CD4-positive, alpha-beta T cell treated with Interferon alpha-2 for 1 hour (primary cell): ENCODE measurements at regions not wholly inside any gene's neighbourhood (a gene's known extent, or its start where the extent isn't known, plus 50 kb on each side); places are given as distances from the start of the nearest gene placed in this dataset.
"Not testable (repeated sequence)": the region's sequence is repeated elsewhere in the genome, so short reads cannot be mapped to it uniquely, and the experiment has no call there.

Source experiments
- DNase-seq, 2 donors: peaks; one replicate each; pipeline ENCODE4 v3.0.0-alpha.2; 2020 to 2022

DNA sequence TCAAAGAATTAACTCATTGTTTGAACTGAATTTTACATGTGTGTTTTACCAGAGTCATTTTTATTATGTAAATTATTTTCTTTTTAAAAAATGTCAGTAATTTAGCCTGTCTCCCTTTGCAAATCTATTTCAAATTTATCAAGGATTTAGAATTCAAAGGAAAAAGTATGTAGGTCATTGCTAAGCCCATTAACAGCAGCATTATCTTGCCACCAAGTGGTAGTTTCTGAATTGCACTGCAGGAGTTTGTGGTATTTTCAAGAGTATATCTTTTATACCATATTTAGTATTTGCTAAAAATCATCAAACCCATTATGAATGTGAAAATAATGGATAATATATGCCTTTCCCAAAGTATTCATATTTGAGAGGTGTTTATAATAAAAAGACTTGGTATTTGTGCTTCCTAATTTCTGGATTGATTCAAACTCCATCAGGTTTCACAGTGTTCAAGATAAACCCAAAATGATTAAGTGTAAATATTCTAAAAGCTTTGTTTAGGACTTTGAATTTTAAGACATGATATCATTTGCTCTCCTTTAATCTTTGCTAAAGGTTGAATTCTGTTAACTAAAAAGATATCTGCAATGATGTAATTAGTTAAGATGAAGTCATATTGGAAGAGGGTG, 711.4 kb downstream of the FSCB start:
- no peak for DNase-seq

DNA sequence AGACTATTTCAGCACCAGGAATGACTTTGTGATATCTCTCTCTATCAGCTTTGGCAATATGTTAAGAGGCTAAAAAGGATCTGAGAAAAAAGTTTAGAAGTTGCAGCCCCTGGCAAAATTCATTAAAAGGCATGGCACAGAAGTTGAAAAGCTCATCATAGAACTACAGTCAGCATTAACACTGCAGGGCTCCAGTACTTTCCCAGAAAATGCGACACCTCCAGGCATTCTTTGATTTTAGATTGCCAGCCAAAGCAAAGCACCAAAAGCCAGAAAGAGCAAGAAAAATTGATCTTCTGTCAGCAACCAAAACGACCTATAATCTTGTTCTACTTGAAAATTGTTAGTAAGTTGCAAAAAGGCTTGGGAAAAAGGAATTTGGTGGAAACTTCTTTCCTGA, 713.5 kb downstream of the FSCB start:
- no peak for DNase-seq

DNA sequence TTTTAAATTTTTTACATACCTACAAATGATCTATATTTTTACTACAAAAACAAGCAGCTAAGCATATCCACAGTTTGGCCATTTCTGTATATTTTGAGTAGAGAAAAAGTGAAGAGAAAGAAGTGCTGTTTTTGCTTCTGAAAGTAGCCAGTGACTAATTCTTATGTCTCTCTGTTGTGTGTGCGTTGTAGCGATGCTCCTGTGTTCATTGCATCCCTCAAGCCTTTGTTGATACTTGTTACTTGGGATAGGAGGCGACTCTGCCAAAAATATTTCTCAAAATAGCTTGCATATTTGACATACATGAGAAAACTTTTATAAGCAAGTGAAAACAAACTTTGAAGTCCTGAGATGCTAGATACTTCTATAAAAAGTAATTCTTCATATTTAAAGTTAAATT, 714.1 kb downstream of the FSCB start:
- no peak for DNase-seq

DNA sequence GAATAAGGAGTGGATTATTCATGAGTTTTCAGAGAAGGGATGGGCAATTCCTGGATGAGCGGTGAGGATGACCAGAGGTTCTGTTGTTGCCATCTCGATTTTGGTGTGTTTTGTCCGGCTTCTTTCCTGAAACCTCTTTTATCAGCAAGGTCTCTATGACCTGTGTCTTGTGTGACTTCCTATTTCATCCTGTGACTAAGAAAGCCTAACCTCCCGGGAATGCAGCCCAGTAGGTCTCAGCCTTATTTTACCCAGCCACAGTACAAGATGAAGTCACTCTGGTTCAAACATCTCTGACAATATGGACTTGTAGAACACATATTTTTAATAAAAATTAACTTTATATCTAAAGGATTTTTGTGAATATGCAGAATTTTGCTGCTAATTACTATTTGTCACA, 716.4 kb downstream of the FSCB start:
- no peak for DNase-seq

DNA sequence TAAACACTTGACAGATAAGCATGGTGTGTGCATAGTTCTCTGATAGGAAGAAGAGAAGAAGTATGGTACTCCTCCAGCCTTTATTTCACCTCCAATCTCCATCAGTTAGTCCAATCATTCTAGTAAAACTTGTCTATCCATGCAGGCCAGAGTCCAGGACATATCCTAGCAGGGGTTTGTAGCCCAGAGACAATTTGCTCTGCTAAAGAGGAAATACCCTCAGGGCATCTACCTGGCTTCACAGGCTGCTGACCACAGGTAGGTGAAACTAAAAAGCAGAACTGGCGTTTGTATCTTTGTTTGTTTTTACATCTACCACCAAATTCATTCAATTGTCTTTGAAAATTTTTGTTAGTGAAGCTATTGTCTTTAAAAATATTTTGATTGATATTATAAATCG, 717.6 kb downstream of the FSCB start:
- DNase-seq = no peak

DNA sequence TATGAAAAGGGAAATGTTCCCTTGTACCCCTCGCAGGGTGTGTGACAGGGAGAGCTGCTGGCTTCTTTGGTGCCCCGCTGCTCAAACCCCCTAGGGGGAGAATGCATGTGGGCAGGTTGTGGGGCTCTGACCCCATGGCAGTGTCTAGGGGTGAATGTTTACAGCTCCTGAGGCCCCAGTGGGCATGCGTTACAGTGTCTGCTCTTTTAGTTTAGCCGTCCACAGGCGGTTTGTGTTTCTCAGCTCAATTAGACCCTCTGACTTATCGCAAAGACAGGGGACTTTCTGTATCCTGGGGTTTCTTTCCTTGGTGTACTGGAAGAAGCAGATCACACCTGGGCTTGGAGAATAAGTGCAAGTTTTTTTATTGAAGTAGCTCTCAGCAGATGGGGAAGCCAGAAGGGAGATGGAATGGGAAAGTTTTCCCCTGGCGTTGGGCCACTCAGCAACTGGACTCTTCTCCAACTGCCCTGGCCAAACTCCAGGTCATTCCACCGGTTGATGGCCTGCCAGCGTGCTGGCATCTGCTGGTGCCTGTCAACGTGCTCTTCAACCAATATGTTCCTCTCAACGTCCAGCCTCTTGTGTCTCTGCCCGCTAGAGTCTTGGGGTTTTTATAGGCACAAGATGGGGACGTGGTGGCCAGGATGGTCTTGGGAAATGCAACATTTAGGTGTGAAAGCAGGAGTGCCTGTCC, 720.9 kb downstream of the FSCB start:
- no peak for DNase-seq

DNA sequence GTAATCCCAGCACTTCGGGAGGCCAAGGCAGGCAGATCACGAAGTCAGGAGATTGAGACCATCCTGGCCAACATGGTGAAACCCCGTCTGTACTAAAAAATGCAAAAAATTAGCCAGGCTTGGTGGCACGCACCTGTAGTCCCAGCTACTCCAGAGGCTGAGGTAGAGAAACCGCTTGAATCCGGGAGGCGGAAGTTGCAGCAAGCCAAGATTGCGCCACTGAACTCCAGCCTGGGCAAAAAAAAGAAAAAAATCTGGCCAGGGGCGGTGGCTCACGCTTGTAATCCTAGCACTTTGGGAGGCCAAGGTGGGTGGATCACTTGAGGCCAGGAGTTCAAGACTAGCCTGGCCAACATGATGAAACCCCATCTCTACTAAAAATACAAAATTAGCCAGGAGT, 722.7 kb downstream of the FSCB start:
- DNase-seq = not testable (repeated sequence)

DNA sequence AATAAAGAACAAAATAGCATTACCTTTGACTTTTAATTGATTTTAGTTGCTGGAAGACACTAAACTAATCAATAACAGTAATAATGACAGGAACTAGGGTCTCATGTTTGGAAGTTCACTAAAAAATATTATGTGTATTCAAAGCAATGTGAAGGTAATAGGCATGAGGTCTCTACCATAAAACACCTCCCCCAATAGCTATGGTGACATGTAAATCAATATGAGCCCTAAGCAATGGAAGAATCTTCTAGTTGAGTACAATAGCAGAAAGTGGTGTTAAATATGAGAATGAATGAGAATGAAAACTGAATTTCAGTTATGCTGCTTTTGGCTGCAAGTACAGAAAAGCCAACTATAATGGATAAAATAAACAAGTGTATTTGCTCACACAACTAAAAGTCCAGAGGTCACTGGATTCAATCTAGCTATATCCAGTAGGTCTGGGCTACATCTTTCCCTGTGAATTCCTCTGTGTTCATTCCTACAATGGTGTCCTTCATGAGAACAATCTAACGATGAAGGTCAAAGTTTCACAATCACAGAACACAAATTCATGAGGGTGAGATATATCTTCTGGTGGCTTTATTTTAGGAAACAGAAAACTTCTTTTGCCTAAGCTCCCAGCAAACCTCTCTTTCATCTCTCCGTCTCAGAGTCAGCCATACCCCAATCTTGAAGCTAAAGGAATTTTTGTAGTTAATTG, 728.0 kb downstream of the FSCB start:
- DNase-seq = no peak

DNA sequence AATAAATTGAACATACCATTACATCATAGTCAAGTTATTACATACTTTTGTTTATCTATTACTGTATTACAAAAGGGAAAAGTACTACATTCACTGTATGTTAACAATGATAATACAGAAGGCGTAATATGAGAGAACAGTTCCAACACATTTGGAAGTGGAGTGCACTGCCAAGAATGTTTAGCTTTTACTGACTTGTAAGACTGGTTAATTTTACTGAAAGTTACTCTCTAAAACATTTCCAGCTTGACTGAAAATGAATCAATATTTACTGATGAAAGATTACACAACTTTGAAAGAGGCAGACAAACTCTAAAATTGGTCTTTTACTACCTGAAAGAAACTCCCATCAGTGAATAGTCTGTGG, 728.5 kb downstream of the FSCB start:
- no peak for DNase-seq

DNA sequence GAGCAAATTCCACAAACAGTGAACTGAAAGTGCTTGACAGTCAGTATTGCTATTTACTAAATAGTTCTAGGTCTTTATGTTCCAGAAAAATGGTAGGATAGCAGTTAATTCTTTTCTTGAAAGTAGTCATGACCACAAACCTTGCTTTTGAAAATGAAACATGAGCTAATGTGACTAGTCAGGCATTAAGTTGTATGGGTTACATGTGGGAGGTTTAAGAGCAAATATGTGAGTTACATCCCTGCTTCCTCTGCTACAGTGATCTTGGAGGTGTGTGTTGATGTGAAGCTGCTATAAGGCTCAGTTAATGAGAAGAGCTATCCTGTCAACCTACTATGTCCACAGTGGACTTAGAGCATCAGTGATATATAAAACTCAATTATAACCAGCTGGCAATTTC, 741.6 kb downstream of the FSCB start:
- DNase-seq = no peak

DNA sequence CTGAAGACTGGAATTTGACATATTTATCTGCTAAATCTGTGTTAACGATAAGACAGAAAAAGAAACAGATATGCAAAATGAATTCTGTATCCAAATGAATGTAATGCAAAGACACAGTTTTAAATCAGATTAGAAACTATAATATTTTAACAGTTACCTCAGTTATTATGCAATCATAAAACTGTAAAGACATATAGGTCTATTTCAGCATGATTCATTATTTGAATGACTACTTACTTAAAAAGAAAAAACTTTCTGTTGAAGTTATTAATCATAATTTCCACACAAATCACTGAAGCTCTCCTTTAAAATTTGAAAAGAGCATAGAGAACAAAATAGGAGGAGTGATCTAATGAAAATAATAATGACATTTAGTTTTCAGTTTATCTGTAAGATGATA, 742.6 kb downstream of the FSCB start:
- no peak for DNase-seq

DNA sequence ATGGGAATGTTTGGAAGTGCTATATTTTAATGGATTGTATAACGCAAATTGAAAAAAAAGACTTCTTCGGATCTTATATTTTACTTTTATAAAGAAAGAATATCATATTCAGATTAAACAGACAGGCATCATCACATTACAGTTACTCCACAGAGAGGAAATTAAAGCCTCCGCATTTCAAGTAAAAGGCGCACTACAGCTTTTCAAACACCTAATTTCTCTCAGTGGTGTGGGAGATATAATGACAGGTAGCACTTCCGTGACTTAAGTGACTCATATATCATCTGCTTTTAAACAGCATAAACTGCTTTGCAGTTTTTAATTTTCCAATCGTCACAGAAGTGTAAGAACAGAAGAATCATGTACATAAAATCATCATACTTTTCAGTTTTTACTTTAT, 751.4 kb downstream of the FSCB start:
- DNase-seq = no peak

DNA sequence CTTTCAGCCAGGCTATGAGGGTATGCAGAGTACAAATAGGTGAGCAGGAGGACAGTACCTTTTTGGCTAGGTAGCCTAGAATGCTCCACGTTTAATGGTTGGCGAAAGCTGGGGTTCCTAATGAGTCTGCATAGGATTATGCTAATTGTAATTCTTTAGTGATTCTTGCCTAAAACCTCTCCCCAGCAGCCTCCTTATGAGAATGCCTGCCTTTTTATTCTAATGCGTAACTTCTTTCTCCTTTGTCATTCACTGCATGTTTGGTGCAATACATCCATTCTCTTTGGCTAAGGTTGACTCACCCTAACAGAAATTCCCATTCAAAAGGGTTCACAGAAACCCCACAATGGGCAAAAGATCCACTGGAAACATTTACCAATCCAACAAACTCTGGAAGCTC, 752.2 kb downstream of the FSCB start:
- DNase-seq = no peak

DNA sequence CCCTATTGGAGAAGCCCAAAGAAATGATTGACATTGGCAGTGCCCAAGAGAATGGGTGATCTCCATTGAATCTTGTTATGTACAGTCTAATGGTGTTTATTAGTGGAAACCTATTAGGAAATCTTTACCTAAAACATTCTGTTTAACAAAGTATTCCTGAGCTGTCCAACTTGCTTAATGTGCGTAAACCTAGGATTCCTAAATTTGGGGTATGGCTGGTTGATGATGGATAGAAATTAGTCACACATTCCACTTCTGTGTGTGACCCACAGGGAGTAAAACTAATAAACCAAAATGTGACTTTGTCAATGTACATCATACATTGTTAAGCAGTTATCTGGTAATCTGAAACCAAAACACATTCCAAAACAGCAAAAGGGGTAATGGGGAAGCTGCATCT, 761.3 kb downstream of the FSCB start:
- DNase-seq = no peak

DNA sequence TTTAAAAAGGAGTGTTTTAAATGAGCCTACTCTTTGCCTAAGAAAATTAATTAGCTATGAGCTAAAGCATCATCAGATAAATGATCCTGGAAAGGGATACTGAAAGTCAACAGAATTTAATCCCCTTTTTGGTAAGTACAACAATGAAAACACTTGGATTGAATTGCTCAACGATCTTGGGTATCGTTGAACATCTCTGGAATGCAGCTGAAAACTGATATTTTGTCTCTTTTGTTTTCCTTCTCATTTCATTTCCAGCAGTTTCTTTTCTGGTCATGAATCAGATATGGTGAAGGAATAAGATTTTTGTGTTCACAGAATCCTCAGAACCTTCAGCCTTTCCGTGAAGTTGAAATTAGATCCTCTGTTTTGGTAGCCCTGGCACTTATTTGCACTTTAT, 771.2 kb downstream of the FSCB start:
- DNase-seq = no peak

DNA sequence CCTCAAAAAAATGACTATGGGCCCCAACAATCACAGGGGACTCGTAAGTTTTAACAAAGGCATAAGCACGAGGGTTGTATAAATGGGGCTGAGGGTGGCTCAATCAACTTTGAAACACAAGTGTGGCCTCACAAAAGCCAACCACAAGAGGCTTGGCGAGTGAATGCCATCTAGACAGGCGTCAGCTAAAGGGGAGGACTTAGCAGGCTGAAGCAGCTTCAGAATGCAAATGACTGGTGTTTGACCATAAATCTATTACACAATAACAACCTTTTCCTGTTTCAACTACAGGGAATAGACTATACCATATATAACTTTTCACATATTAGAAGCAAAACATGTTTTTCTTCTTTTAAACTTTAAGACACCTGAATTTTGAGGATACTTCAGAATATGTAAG, 777.9 kb downstream of the FSCB start:
- DNase-seq = no peak

DNA sequence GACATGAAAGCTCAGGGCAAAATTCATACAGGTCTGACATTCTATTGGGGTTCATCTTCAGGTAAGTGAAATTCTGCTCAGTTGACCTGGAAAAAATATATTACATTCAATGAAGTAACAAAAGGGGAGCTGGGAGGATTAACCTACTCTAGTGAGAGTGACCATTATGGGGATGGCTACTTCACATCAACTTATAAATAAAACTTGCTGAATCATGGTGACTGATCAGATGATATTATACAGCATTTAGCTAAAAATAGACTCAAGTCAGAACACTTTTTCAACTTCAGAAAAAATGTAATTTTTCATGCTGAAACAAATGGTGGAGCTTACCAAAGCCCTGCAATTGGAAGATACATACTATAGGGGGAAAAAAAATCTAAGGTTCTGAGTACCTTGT, 800.2 kb downstream of the FSCB start:
- DNase-seq = no peak

DNA sequence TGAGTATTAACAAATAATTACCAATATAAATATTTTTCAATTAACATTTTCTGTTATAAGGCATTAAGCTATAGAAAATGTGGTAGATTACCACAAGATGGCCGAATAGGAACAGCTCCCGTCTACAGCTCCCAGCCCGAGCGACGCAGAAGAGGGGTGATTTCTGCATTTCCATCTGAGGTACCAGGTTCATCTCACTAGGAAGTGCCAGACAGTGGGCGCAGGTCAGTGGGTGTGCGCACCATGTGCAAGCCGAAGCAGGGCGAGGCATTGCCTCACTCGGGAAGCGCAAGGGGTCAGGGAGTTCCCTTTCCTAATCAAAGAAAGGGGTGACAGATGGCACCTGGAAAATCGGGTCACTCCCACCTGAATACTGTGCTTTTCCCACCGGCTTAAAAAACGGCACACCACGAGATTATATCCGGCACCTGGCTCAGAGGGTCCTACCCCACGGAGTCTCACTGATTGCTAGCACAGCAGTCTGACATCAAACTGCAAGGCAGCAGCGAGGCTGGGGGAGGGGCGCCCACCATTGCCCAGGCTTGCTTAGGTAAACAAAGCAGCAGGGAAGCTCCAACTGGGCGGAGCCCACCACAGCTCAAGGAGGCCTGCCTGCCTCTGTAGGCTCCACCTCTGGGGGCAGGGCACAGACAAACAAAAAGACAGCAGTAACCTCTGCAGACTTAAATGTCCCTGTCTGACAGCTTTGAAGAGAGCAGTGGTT, 808.4 kb downstream of the FSCB start:
- DNase-seq = not testable (repeated sequence)

DNA sequence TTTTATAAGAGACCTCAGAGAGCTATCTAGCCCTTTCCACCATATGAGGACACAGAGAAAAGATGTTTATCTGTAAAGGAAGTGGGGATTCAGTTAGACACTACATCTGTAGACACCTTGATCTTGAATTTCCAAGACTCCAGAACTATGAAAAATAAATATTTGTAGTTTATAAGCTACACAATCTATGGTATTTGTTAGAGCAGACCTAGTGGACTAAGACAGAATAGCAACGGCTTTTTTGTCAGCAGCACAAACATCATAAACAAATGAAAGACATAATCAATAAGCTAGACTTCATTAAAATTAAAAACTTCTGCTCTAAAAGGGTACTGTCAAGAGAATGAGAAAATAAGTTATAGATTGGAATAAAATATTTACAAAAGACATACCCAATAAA, 810.1 kb downstream of the FSCB start:
- DNase-seq = no peak

DNA sequence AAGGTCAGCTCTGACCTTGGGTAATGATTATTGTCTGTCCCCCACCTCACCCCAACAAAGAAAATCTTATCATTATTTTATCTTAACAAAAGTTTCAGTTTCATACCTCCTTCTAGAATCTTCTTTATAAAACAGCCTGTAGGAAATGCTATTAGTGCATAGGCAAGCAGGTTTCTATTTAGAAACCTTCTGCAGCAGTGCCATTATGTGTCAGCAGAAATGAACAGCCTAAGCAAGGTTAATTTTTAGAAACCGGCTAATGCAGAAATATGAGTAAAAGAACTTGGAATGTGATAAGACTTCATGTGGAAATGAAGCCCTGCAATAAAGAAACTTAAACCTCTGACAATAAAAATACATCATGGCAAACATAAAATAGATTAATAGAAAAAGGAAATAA, 814.4 kb downstream of the FSCB start:
- DNase-seq = no peak

DNA sequence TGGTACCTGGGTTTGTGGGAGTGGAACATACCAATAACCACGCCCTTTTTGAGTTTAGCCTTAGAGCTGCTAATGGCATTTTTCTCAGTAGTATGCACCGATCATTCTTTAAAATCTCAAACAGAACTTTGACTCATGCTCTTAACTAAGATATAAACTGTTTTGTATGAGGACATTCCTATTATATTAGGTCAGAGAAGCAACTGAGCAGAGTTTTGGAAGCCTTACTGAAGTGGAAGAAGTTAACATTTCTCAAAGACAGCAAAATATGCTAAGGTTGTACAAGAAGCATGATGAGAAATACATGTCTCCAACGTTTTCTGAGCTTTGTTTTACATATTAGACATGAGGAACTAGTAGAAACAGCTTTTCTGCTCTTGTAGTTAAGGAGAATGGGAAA, 819.2 kb downstream of the FSCB start:
- no peak for DNase-seq

DNA sequence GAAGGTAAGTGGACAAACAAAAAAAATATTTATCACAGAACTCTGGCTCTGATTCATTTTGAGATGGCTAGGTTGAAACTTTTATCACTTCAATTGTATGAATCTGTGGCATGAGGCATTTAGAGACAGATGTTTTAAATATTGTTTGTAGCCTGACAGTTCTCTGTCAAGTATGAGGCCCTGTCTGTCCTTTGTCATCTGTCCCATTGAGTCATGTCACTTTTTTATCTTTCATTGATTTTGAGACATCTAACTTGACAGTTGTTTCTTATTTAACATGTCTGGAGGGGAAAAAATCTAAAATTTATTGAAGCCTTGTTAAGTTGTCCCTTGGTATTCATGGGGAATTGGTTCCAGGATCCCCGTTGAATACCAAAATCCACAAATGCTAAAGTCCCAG, 829.5 kb downstream of the FSCB start:
- no peak for DNase-seq

DNA sequence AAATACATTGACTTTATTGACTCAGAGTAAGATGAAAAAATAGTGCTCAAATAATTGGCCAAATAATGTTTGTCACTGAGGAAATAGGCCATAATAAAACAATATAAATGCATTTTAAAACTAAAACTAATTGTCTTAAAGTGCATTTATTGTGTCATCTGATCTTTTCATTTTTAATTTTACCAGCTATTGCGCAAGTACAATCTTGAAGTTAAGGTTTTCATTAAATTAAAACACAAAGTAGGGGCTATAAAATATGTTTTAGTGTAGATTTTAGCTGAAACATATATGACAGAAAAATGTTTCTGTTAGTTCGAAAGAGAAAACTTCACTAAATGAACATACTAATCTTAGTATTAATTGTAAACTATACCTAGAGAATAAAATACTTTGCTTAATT, 832.8 kb downstream of the FSCB start:
- DNase-seq = no peak
